CD4-positive, alpha-beta memory T cell (primary cell): ENCODE measurements at regions not wholly inside any gene's neighbourhood (a gene's known extent, or its start where the extent isn't known, plus 50 kb on each side); places are given as distances from the start of the nearest gene placed in this dataset.

Experiments used
- CTCF ChIA-PET: fragments of 350-600 bp; sonication (Branson Sonifier 250); formaldehyde crosslinking; loops from one replicate; lab custom pipeline; 2021; ENCODE audit warnings: inconsistent platforms; ENCODE audit not compliant: partially characterized antibody; lab: Charles Lee
- POLR2A ChIA-PET: fragments of 350-600 bp; sonication (Branson Sonifier 250); formaldehyde crosslinking; loops from one replicate; lab custom pipeline; 2021; ENCODE audit not compliant: partially characterized antibody; lab: Charles Lee
- DNase-seq, 5 donors: peaks; one replicate each; pipeline versions ENCODE4 v3.0.0 to v3.0.0-alpha.2; 2020 to 2022; ENCODE audit warnings: mixed read lengths in 1 of 5
- H3K27ac ChIP-seq: one replicate; pipeline ENCODE4 v1.7.0; 2013; ENCODE audit warnings: low read depth, low read length
- H3K27me3 ChIP-seq: 2 replicates; pipeline ENCODE4 v1.7.0; 2013; ENCODE audit warnings: mild to moderate bottlenecking, low read length, moderate library complexity; ENCODE audit not compliant: insufficient read depth
- H3K36me3 ChIP-seq: 2 replicates; pipeline ENCODE4 v1.7.0; 2013; ENCODE audit warnings: mild to moderate bottlenecking, low read length, moderate library complexity; ENCODE audit not compliant: insufficient read depth
- H3K4me1 ChIP-seq: 2 replicates; pipeline ENCODE4 v1.7.0; 2013; ENCODE audit warnings: mild to moderate bottlenecking, low read length, moderate library complexity; ENCODE audit not compliant: insufficient read depth
- H3K4me3 ChIP-seq, 2 donors: one replicate each; pipeline ENCODE4 v1.7.0; 2013; ENCODE audit warnings: low read length in 2 of 2, mild to moderate bottlenecking in 1 of 2
- H3K9me3 ChIP-seq, 2 donors: one replicate each; pipeline ENCODE4 v1.7.0; 2013; ENCODE audit warnings: low read length in 2 of 2, control low read depth in 1 of 2; ENCODE audit not compliant: control insufficient read depth in 1 of 2
- H3K27ac Mint-ChIP-seq, 7 donors: one replicate each; pipeline ENCODE4 v1.8.0; 2020 to 2021; ENCODE audit warnings: mixed read lengths in 7 of 7, mild to moderate bottlenecking in 6 of 7, inconsistent platforms in 3 of 7, moderate library complexity in 3 of 7
- H3K27me3 Mint-ChIP-seq, 2 donors: one replicate each; pipeline ENCODE4 v1.8.0; 2020 to 2021; ENCODE audit warnings: mixed read lengths in 2 of 2
- H3K36me3 Mint-ChIP-seq, 2 donors: one replicate each; pipeline ENCODE4 v1.8.0; 2020 to 2021; ENCODE audit warnings: mixed read lengths in 2 of 2, inconsistent platforms in 1 of 2, mild to moderate bottlenecking in 1 of 2
- H3K4me1 Mint-ChIP-seq, 4 donors: one replicate each; pipeline ENCODE4 v1.8.0; 2020 to 2021; ENCODE audit warnings: mixed read lengths in 4 of 4, mild to moderate bottlenecking in 1 of 4
- H3K4me3 Mint-ChIP-seq, 8 donors: one replicate each; pipeline ENCODE4 v1.8.0; 2020 to 2021; ENCODE audit warnings: mixed read lengths in 8 of 8, mild to moderate bottlenecking in 7 of 8, moderate library complexity in 6 of 8, inconsistent platforms in 3 of 8
- H3K9me3 Mint-ChIP-seq, 8 donors: one replicate each; pipeline ENCODE4 v1.8.0; 2020 to 2021; ENCODE audit warnings: mixed read lengths in 8 of 8, mild to moderate bottlenecking in 5 of 8, inconsistent platforms in 3 of 8, moderate library complexity in 1 of 8
- intact Hi-C: fragments of 100-400 bp; cut with micrococcal nuclease; formaldehyde crosslinking; loops from one replicate; pipeline ENCODE4 v1.15.1; 2023

- Mint-ChIP-seq H3K4me1 (no peaks in the 10 kb centered on the region), H3K27ac (no peak overlapping the region), H3K27me3 (no peaks in the 10 kb centered on the region), H3K4me3 (no peak overlapping the region), H3K9me3 (peaks cover 0 to 5% (median 0%) of the 10 kb centered on the region in 8 donors), H3K36me3 (no peaks in the 10 kb centered on the region)
- ChIA-PET POLR2A (no interaction called here), CTCF (interaction anchor here (0.7 kb wide), 1 partner anchor 11 kb away, joined by 3 read pairs; no protein-coding TSS in a partner anchor)
- intact Hi-C loops = no loop called here
- Histone ChIP-seq H3K4me1 (no peaks in the 10 kb centered on the region), H3K9me3 (no peaks in the 10 kb centered on the region), H3K27ac (no peak overlapping the region), H3K4me3 (no peak overlapping the region), H3K27me3 (no peaks in the 10 kb centered on the region), H3K36me3 (no peaks in the 10 kb centered on the region)
- DNase-seq = no peak
Observed at GRCh38 chr5:3321119-3321760, 274.4 kb upstream of the IRX1 start.

- H3K9me3 ChIP-seq = no peaks in the 10 kb centered on the region
- H3K36me3 ChIP-seq = no peaks in the 10 kb centered on the region
- H3K27ac ChIP-seq = no peak overlapping the region
- ChIA-PET POLR2A (no interaction called here), CTCF (no interaction called here)
- no peaks in the 10 kb centered on the region for H3K27me3 ChIP-seq
- DNase-seq = no peak
- Mint-ChIP-seq H3K9me3 (peaks cover 0 to 3% (median 0%) of the 10 kb centered on the region in 8 donors), H3K27me3 (no peaks in the 10 kb centered on the region), H3K4me3 (no peak overlapping the region), H3K4me1 (no peaks in the 10 kb centered on the region), H3K36me3 (no peaks in the 10 kb centered on the region), H3K27ac (no peak overlapping the region)
- no peak overlapping the region for H3K4me3 ChIP-seq
- intact Hi-C loops = no loop called here
- no peaks in the 10 kb centered on the region for H3K4me1 ChIP-seq
Observed at GRCh38 chr5:3320317-3320875, 275.2 kb upstream of the IRX1 start.

- Mint-ChIP-seq H3K4me3 (no peak overlapping the region), H3K36me3 (no peaks in the 10 kb centered on the region), H3K4me1 (no peaks in the 10 kb centered on the region), H3K9me3 (peaks cover 0 to 7% (median 3%) of the 10 kb centered on the region in 8 donors), H3K27ac (no peak overlapping the region), H3K27me3 (no peaks in the 10 kb centered on the region)
- Histone ChIP-seq H3K27me3 (no peaks in the 10 kb centered on the region), H3K4me3 (no peak overlapping the region), H3K9me3 (no peaks in the 10 kb centered on the region), H3K27ac (no peak overlapping the region), H3K36me3 (no peaks in the 10 kb centered on the region), H3K4me1 (no peaks in the 10 kb centered on the region)
- ChIA-PET POLR2A (no interaction called here), CTCF (no interaction called here)
- intact Hi-C loops = no loop called here
- DNase-seq = no peak
Observed at GRCh38 chr5:3317051-3317795, 278.4 kb upstream of the IRX1 start.

- Mint-ChIP-seq H3K4me3 (no peak overlapping the region), H3K27ac (no peak overlapping the region), H3K4me1 (no peaks in the 10 kb centered on the region), H3K27me3 (no peaks in the 10 kb centered on the region), H3K9me3 (peaks cover 0 to 13% (median 4%) of the 10 kb centered on the region in 8 donors), H3K36me3 (no peaks in the 10 kb centered on the region)
- no peaks in the 10 kb centered on the region for H3K36me3 ChIP-seq
- no peak for DNase-seq
- no peak overlapping the region for H3K27ac ChIP-seq
- no peaks in the 10 kb centered on the region for H3K27me3 ChIP-seq
- H3K4me3 ChIP-seq = no peak overlapping the region
- ChIA-PET POLR2A (no interaction called here), CTCF (no interaction called here)
- intact Hi-C loops = no loop called here
- H3K4me1 ChIP-seq = no peaks in the 10 kb centered on the region
- H3K9me3 ChIP-seq = no peaks in the 10 kb centered on the region
Observed at GRCh38 chr5:3313569-3313968, 282.1 kb upstream of the IRX1 start.

GRCh38 chr5:3312299-3312698, 283.3 kb upstream of the IRX1 start:
- Histone ChIP-seq H3K4me1 (no peaks in the 10 kb centered on the region), H3K27ac (no peak overlapping the region), H3K9me3 (no peaks in the 10 kb centered on the region), H3K4me3 (no peak overlapping the region), H3K27me3 (no peaks in the 10 kb centered on the region), H3K36me3 (no peaks in the 10 kb centered on the region)
- H3K27ac Mint-ChIP-seq = no peak overlapping the region
- intact Hi-C loops = no loop called here
- ChIA-PET POLR2A (no interaction called here), CTCF (no interaction called here)
- no peak for DNase-seq
- H3K9me3 Mint-ChIP-seq = peaks cover 0 to 15% (median 7%) of the 10 kb centered on the region in 8 donors
- H3K27me3 Mint-ChIP-seq = no peaks in the 10 kb centered on the region
- H3K36me3 Mint-ChIP-seq = no peaks in the 10 kb centered on the region
- H3K4me3 Mint-ChIP-seq = no peak overlapping the region
- H3K4me1 Mint-ChIP-seq = no peaks in the 10 kb centered on the region

GRCh38 chr5:3311433-3311832, 284.2 kb upstream of the IRX1 start:
- no peak for DNase-seq
- Histone ChIP-seq H3K27me3 (no peaks in the 10 kb centered on the region), H3K9me3 (no peaks in the 10 kb centered on the region), H3K27ac (no peak overlapping the region), H3K4me1 (no peaks in the 10 kb centered on the region), H3K36me3 (no peaks in the 10 kb centered on the region), H3K4me3 (no peak overlapping the region)
- Mint-ChIP-seq H3K27ac (no peak overlapping the region), H3K4me1 (no peaks in the 10 kb centered on the region), H3K36me3 (no peaks in the 10 kb centered on the region), H3K4me3 (no peak overlapping the region), H3K27me3 (no peaks in the 10 kb centered on the region), H3K9me3 (peaks cover 0 to 15% (median 5%) of the 10 kb centered on the region in 8 donors)
- ChIA-PET POLR2A (no interaction called here), CTCF (no interaction called here)
- intact Hi-C loops = no loop called here

- peaks cover 0 to 15% (median 5%) of the 10 kb centered on the region in 8 donors for H3K9me3 Mint-ChIP-seq
- CTCF ChIA-PET = no interaction called here
- no peaks in the 10 kb centered on the region for H3K4me1 Mint-ChIP-seq
- no peak overlapping the region for H3K4me3 Mint-ChIP-seq
- Histone ChIP-seq H3K9me3 (no peaks in the 10 kb centered on the region), H3K27ac (no peak overlapping the region), H3K36me3 (no peaks in the 10 kb centered on the region), H3K4me3 (no peak overlapping the region), H3K4me1 (no peaks in the 10 kb centered on the region), H3K27me3 (no peaks in the 10 kb centered on the region)
- intact Hi-C loops = no loop called here
- POLR2A ChIA-PET = no interaction called here
- no peak overlapping the region for H3K27ac Mint-ChIP-seq
- no peak for DNase-seq
- no peaks in the 10 kb centered on the region for H3K36me3 Mint-ChIP-seq
- H3K27me3 Mint-ChIP-seq = no peaks in the 10 kb centered on the region
Observed at GRCh38 chr5:3310541-3311261, 284.9 kb upstream of the IRX1 start.
